GM21717 (cell line): ENCODE measurements at regions not wholly inside any gene's neighbourhood (a gene's known extent, or its start where the extent isn't known, plus 50 kb on each side); places are given as distances from the start of the nearest gene placed in this dataset.

Source experiments
- ATAC-seq: cut with Tn5 transposase; IDR thresholded peaks from one replicate; pipeline ENCODE4 v1.9.1; 2021; ENCODE audit warnings: mild to moderate bottlenecking, moderate library complexity; ENCODE audit not compliant: unreplicated experiment

GRCh38 chr6:4383910-4384638, 248.7 kb upstream of the ECI2 start:
- no peak for ATAC-seq

- no peak for ATAC-seq
Measured at GRCh38 chr6:4382362-4382853, 247.0 kb upstream of the ECI2 start.

GRCh38 chr6:4381381-4381780, 246.0 kb upstream of the ECI2 start:
- no peak for ATAC-seq

GRCh38 chr6:4380881-4381281, 245.5 kb upstream of the ECI2 start:
- ATAC-seq = no peak

- ATAC-seq = no peak
Measured at GRCh38 chr6:4379958-4380357, 244.6 kb upstream of the ECI2 start.

- no peak for ATAC-seq
Measured at GRCh38 chr6:4378319-4378996, 243.1 kb upstream of the ECI2 start.

DNA sequence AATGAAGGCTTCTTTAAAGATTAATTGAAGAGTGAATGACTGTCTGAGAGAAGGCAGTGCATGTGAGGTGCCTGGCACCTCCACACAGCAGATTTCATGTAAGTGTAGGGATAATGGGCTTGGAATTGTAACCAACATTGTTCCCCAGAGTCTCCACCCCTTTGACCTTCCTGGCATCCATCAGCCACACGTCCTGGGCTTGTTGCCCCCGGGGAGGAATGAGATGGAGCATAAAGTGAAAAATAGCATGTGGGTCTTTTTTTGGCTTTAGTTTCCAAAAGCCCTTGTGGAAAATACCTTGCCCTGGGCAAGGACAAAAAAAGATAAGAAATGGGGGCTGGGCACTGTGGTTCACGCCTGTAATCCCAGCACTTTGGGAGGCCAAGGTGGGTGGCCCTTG, 242.2 kb upstream of the ECI2 start:
- no peak for ATAC-seq

DNA sequence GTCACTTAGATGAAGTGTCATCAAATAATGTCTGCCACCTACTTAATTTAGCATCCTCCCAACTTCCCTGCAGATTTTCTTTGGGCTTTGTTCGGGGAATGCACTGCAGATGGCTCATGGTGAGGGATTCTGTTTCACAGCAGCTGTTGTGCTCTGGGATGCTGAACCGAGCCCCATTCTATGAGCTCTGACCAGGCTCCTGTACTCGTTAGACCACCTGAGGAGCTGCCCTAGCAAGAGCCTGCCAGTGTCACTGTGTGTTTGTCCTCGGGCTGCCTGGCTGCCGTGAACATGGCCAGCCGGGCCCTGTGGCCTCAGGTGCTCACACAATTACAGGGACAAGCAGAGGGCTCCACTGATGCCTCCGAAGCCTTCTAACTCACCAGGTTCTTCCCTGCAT, 238.8 kb upstream of the ECI2 start:
- no peak for ATAC-seq

GRCh38 chr6:4372866-4373265, 237.5 kb upstream of the ECI2 start:
- ATAC-seq = no peak

DNA sequence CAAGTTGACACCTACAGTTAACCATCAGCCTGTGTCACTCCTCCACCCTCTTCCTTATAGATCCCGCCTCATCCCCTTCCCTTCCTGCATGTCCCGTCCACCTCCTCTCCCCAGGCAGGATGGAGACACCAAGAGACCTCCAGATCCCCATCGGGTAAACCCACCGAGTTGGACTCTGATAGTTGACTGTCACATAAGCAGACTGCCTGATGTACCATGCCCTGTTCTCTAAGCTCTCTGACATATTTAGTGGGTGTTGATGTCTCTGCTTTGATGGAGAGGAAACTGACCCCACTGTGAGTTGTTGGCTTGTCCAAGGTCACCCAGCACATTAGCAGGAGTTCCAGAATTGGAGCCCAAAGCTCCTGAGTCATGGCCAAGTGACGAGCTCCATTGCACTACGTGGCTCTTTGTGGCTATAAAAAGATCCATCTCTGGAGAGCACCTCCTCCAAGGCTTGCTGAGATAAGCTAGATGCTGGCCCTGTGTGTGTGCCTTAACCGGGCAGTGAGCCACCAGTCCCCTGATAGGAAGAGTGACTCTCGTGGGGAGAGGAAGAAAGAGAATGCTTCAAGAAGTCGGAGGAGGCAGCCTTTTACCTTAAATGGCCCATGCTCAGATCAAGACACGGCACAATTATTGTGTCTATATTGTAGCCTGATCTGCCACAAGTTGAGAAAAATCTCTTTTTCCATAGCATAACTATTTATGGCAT, 236.0 kb upstream of the ECI2 start:
- no peak for ATAC-seq

- no peak for ATAC-seq
Measured at GRCh38 chr6:4370066-4370465, 234.7 kb upstream of the ECI2 start.

GRCh38 chr6:4369616-4370015, 234.2 kb upstream of the ECI2 start:
- no peak for ATAC-seq

GRCh38 chr6:4368649-4369048, 233.3 kb upstream of the ECI2 start:
- no peak for ATAC-seq

GRCh38 chr6:4367643-4368042, 232.3 kb upstream of the ECI2 start:
- ATAC-seq = no peak

DNA sequence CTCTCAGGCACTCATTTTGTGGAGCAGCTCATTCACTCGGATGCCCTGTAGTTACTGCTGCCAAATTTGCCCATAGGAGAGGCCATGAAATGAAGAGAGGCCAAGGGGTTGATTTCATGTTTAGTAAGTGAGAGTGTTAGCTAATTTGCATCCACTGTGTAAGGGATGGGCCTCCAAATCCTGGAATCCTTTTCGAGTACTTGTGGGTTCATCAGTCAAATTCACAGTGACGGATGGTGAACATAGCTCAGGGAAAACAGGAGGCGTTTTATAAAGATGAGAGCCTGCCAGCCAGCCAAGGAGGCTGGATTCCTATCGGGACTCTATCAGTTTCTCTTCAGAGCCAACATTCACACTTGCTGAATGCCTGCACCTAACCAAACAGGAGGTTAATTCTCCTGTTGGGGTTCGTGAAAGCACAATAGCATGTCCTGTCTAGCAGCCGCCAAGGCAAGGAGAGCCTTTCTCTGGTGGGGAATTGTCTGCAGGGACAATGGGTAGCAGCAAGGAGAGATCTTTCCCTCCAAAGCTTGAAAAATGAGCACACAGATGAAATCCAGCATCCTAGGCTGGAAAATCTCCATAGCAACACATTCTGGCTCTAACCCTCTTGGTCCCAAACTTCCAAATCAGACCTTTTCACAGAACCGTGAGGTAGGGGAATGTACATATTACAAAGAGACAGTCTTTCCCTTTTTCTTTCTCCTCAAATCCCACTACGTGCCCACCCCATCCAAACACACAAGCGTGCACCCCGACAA, 231.4 kb upstream of the ECI2 start:
- no peak for ATAC-seq

DNA sequence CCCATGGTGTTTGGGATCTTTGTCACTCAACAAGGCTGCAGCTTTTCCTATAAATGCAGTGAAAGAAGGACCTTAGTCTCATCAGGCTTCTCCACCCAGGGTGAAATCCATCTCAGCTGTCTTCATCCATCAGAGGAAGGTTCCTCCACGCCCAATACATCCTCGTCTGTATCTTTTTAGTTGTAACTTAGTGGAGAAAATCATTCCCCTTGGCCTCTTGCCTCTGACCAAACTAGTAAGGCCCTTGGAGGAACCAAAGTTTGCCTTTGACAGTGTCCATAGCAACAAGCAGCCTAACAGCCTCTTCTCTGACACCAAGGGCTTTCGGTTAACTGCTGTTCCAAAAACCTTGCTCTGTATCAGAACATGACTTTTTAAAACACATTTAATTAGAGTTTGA, 230.3 kb upstream of the ECI2 start:
- no peak for ATAC-seq

- no peak for ATAC-seq
Measured at GRCh38 chr6:4364711-4365110, 229.3 kb upstream of the ECI2 start.

DNA sequence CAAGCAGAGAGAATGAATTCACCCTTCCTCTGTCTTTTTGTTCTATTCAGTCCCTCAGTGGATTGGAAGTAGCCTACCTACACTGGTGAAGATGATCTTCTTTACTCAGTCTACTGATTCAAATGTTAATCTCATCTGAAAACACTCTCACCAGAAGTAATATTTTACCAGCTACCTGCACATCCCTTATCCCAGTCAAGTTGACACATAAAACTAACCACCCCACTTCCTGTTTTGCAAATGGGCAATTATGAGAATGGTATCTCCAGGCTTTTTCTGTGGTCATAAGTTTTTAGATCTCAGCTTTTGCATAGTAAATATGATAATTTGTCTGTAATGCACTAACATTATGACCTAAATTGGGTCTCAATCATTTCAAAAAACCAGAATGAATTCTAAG, 228.8 kb upstream of the ECI2 start:
- no peak for ATAC-seq

GRCh38 chr6:4363656-4364055, 228.3 kb upstream of the ECI2 start:
- ATAC-seq = no peak

DNA sequence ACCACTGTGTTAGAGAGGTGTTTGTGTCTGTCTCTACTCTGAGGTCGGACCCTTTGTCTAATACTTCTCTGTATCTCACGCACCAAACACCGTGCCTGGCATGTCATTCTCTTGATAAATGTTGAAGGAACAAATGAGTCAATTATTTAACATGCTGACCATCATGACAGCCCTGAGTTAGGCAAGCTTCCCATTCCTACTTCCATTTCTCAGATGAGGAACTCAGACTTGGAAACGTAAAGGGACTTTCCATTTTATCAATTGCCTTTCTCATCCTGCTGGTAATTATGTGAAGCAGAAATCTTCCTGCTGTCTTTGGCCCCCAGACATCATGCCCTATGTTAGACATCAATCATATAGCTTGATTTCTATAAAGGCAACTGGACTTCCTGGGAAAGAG, 227.0 kb upstream of the ECI2 start:
- no peak for ATAC-seq

DNA sequence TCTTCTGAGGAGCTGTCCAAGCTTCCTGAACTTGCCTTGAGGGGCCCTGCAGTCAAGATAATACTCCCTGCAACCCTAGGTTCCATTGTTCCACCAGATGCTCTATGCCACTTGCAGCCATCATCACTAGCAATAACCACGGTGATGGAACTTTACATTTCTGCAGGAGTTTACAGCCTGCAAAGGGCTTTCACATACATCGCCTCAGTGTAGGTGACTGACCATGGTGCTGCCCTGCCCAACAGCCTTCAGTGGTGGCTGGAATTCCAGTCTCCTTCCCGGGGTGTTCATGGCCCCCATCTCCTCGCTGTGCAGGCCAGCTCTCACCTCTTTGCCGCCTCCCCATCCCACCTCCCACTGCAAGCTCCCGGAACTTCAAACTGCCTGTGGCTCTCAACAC, 225.5 kb upstream of the ECI2 start:
- no peak for ATAC-seq
